NCI-H2107 (cell line): ENCODE measurements at regions not wholly inside any gene's neighbourhood (a gene's known extent, or its start where the extent isn't known, plus 50 kb on each side); places are given as distances from the start of the nearest gene placed in this dataset.
A peak's percentile ranks its signal among the peaks of the same experiment; 100 is the strongest.

Experiments used
- DNase-seq: peaks from one replicate; lab custom pipeline; 2025; lab: John Stamatoyannopoulos, UW

GRCh38 chr6:26216359-26216885, 129.2 kb downstream of the HFE start:
- DNase-seq, result peak; percentile 84

- no peak for DNase-seq
Observed at GRCh38 chr6:26216886-26217713, 129.9 kb downstream of the HFE start.

- no peak for DNase-seq
Observed at GRCh38 chr6:26217714-26218075, 130.5 kb downstream of the HFE start.

GRCh38 chr6:26218824-26219223, 131.6 kb downstream of the HFE start:
- no peak for DNase-seq

- no peak for DNase-seq
Observed at GRCh38 chr6:26220145-26220970, 133.1 kb downstream of the HFE start.

GRCh38 chr6:26221186-26221585, 134.0 kb downstream of the HFE start:
- DNase-seq, result no peak

- DNase-seq, result no peak
Observed at GRCh38 chr6:26222571-26222970, 135.3 kb downstream of the HFE start.

- DNase-seq, result no peak
Observed at GRCh38 chr6:26223228-26223627, 136.0 kb downstream of the HFE start.

- no peak for DNase-seq
Observed at GRCh38 chr6:26223650-26224546, 136.7 kb downstream of the HFE start.

- DNase-seq, result no peak
Observed at GRCh38 chr6:26224547-26224912, 137.3 kb downstream of the HFE start.

GRCh38 chr6:26224940-26225847, 138.0 kb downstream of the HFE start:
- DNase-seq, result no peak

GRCh38 chr6:26225848-26226578, 138.8 kb downstream of the HFE start:
- no peak for DNase-seq

- DNase-seq, result no peak
Observed at GRCh38 chr6:26226579-26226967, 138.4 kb upstream of the BTN3A2 start.

- no peak for DNase-seq
Observed at GRCh38 chr6:26230351-26230750, 134.6 kb upstream of the BTN3A2 start.

- no peak for DNase-seq
Observed at GRCh38 chr6:26231006-26231587, 133.9 kb upstream of the BTN3A2 start.

GRCh38 chr6:26232306-26232939, 132.6 kb upstream of the BTN3A2 start:
- DNase-seq, result no peak

GRCh38 chr6:26232940-26233648, 131.9 kb upstream of the BTN3A2 start:
- no peak for DNase-seq

- DNase-seq, result no peak
Observed at GRCh38 chr6:26233649-26234420, 131.2 kb upstream of the BTN3A2 start.
